SK-MEL-5 (cell line): ENCODE measurements at regions not wholly inside any gene's neighbourhood (a gene's known extent, or its start where the extent isn't known, plus 50 kb on each side); places are given as distances from the start of the nearest gene placed in this dataset.

ENCODE experiments used
- DNase-seq: peaks from one replicate; pipeline ENCODE4 v3.0.0-alpha.2; 2016; ENCODE audit warnings: low read depth, low spot score
- in situ Hi-C: cut with HindIII; loops from 2 replicates; pipeline ENCODE4 v1.10.0; 2016; ENCODE audit warnings: low sequenced_read_pairs, high pct_unique_total_duplicates, low pct_unique_long_range_greater_than_20kb

- no peak for DNase-seq
- in situ Hi-C loops: loop anchor here (25.0 kb wide), 1 partner anchor 163 kb away; no protein-coding TSS in a partner anchor
Measured at GRCh38 chr7:73974948-73975926, 52.7 kb upstream of the ELN start.

- peak; percentile 49 for DNase-seq
- in situ Hi-C loops: no loop called here
Measured at GRCh38 chr7:73976761-73977618, 51.0 kb upstream of the ELN start.

GRCh38 chr7:73977619-73978618, 50.1 kb upstream of the ELN start:
- in situ Hi-C loops: no loop called here
- no peak for DNase-seq
